DOHH2 (cell line): ENCODE measurements at regions not wholly inside any gene's neighbourhood (a gene's known extent, or its start where the extent isn't known, plus 50 kb on each side); places are given as distances from the start of the nearest gene placed in this dataset.

Experiments used
- H3F3A ChIP-seq: fragments of 200-600 bp; sonication (generic), shearing (Covaris generic); 2 replicates; pipeline ENCODE4 v1.6.0; 2016; ENCODE audit warnings: antibody characterized with exemption, mild to moderate bottlenecking; ENCODE audit not compliant: control insufficient read depth, insufficient read depth
- H3K27ac ChIP-seq: fragments of 200-600 bp; sonication (generic); 2 replicates; pipeline ENCODE4 v1.5.1; 2014; ENCODE audit warnings: low read depth, mild to moderate bottlenecking, low read length, moderate library complexity
- H3K27me3 ChIP-seq: fragments of 200-600 bp; sonication (generic); 2 replicates; pipeline ENCODE4 v1.6.1; 2014; ENCODE audit warnings: mild to moderate bottlenecking, low read length, mixed read lengths; ENCODE audit not compliant: control insufficient read depth
- H3K36me3 ChIP-seq: fragments of 200-600 bp; sonication (generic); 2 replicates; pipeline ENCODE4 v1.6.1; 2014; ENCODE audit warnings: mild to moderate bottlenecking, low read length, moderate library complexity, mixed read lengths; ENCODE audit not compliant: control insufficient read depth
- H3K4me1 ChIP-seq: fragments of 200-600 bp; sonication (generic); 2 replicates; pipeline ENCODE4 v1.6.1; 2014; ENCODE audit warnings: mild to moderate bottlenecking, low read length, mixed read lengths; ENCODE audit not compliant: control insufficient read depth
- H3K4me2 ChIP-seq: fragments of 200-600 bp; sonication (generic); 2 replicates; pipeline ENCODE4 v1.6.0; 2014; ENCODE audit warnings: mild to moderate bottlenecking, low read length, moderate library complexity
- H3K4me3 ChIP-seq: fragments of 200-600 bp; sonication (generic); 2 replicates; pipeline ENCODE4 v1.5.1; 2014; ENCODE audit warnings: mild to moderate bottlenecking, low read length, mixed read lengths
- H3K79me2 ChIP-seq: fragments of 200-600 bp; sonication (generic); 2 replicates; pipeline ENCODE4 v1.6.1; 2014; ENCODE audit warnings: mild to moderate bottlenecking, low read length, mixed read lengths; ENCODE audit not compliant: control insufficient read depth
- H3K9me2 ChIP-seq: fragments of 200-600 bp; sonication (generic); replicated peaks from 2 replicates; pipeline ENCODE4 v1.6.1; 2014; ENCODE audit warnings: mild to moderate bottlenecking, low read length, mixed read lengths; ENCODE audit not compliant: control insufficient read depth
- H3K9me3 ChIP-seq: fragments of 200-600 bp; sonication (generic); 2 replicates; pipeline ENCODE4 v1.6.1; 2014; ENCODE audit warnings: antibody characterized with exemption, low read length, mixed read lengths; ENCODE audit not compliant: control insufficient read depth, insufficient read depth
- H4K20me1 ChIP-seq: fragments of 200-600 bp; sonication (generic); 2 replicates; pipeline ENCODE4 v1.6.0; 2014; ENCODE audit warnings: low read depth, mild to moderate bottlenecking, antibody characterized with exemption, low read length, moderate library complexity; ENCODE audit not compliant: control insufficient read depth, insufficient read depth
- CTCF ChIP-seq: fragments of 200-600 bp; sonication (generic); IDR thresholded peaks from one replicate; pipeline ENCODE4 v1.5.1; 2014; ENCODE audit warnings: antibody characterized with exemption, mild to moderate bottlenecking, low read depth, low read length; ENCODE audit not compliant: poor library complexity, severe bottlenecking
- EZH2phosphoT487 ChIP-seq: fragments of 200-600 bp; sonication (generic); IDR thresholded peaks from 2 replicates; pipeline ENCODE4 v1.6.1; 2017; ENCODE audit warnings: borderline replicate concordance, mild to moderate bottlenecking, antibody characterized with exemption, low read length, moderate library complexity, mixed read lengths

- Histone ChIP-seq H3K4me2 (no peak overlapping the region), H3K9me2 (no peaks in the 10 kb centered on the region), H3K27ac (no peak overlapping the region), H3K9me3 (no peaks in the 10 kb centered on the region), H3K4me3 (no peak overlapping the region), H3K27me3 (no peaks in the 10 kb centered on the region), H3K36me3 (no peaks in the 10 kb centered on the region), H3K4me1 (no peaks in the 10 kb centered on the region), H4K20me1 (no peaks in the 10 kb centered on the region), H3K79me2 (no peaks in the 10 kb centered on the region), H3F3A (no peaks in the 10 kb centered on the region)
- TF ChIP-seq CTCF (no peak), EZH2phosphoT487 (no peak)
Measured at GRCh38 chr11:134908583-134908982, 496.5 kb upstream of the B3GAT1 start.

- Histone ChIP-seq H3K27ac (no peak overlapping the region), H3K4me3 (no peak overlapping the region), H3K36me3 (no peaks in the 10 kb centered on the region), H3K79me2 (no peaks in the 10 kb centered on the region), H3K27me3 (no peaks in the 10 kb centered on the region), H3K4me1 (no peaks in the 10 kb centered on the region), H3K9me2 (no peaks in the 10 kb centered on the region), H3K4me2 (no peak overlapping the region), H4K20me1 (no peaks in the 10 kb centered on the region), H3F3A (no peaks in the 10 kb centered on the region), H3K9me3 (no peaks in the 10 kb centered on the region)
- TF ChIP-seq EZH2phosphoT487 (no peak), CTCF (no peak)
Measured at GRCh38 chr11:134907636-134908035, 495.6 kb upstream of the B3GAT1 start.

DNA sequence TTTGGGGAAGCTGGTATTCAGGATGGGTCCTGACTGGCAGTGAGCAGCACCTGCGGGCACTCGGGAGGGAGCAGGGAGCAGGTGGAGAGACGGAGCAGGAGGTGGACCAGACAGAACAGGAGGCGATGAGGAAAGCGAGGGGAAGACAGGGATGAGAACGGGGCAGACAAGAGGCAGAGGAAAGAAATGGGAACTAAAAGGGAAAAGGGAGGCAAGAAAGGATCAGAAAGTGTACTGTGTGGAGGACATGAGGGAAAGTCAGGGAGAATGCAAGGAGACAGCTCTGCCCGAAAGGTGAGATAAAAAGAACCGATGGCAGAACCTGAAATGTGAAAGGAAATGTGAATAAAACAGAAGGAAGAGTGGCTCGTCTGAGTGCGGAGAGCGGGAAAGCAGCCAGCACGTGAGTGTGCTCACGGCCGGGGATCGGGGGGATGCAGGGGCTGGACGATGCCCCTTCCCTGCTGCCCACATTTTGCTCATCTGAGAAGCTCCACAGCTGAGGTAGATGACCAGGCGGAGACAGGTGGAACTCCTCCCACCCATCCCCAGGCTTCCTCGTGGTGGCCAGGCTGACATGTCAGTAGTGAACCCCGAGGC lies 494.4 kb upstream of the B3GAT1 start:
- H3K79me2 ChIP-seq, result no peaks in the 10 kb centered on the region
- no peak overlapping the region for H3K4me3 ChIP-seq
- no peaks in the 10 kb centered on the region for H3K9me3 ChIP-seq
- no peak overlapping the region for H3K27ac ChIP-seq
- no peaks in the 10 kb centered on the region for H3K27me3 ChIP-seq
- TF ChIP-seq EZH2phosphoT487 (no peak), CTCF (no peak)
- no peak overlapping the region for H3K4me2 ChIP-seq
- H3F3A ChIP-seq, result no peaks in the 10 kb centered on the region
- H3K4me1 ChIP-seq, result no peaks in the 10 kb centered on the region
- no peaks in the 10 kb centered on the region for H3K9me2 ChIP-seq
- no peaks in the 10 kb centered on the region for H4K20me1 ChIP-seq
- no peaks in the 10 kb centered on the region for H3K36me3 ChIP-seq

GRCh38 chr11:134905928-134906327 lies 493.9 kb upstream of the B3GAT1 start:
- Histone ChIP-seq H3K27ac (no peak overlapping the region), H3K9me3 (no peaks in the 10 kb centered on the region), H3K4me2 (no peak overlapping the region), H3K79me2 (no peaks in the 10 kb centered on the region), H3K9me2 (no peaks in the 10 kb centered on the region), H4K20me1 (no peaks in the 10 kb centered on the region), H3K4me1 (no peaks in the 10 kb centered on the region), H3K27me3 (no peaks in the 10 kb centered on the region), H3K4me3 (no peak overlapping the region), H3K36me3 (no peaks in the 10 kb centered on the region), H3F3A (no peaks in the 10 kb centered on the region)
- no peak for TF ChIP-seq CTCF
- TF ChIP-seq EZH2phosphoT487, result no peak
